Activated naive CD8-positive, alpha-beta T cell treated with anti-CD3 and anti-CD28 coated beads, Interleukin-2, amount 50 U/mL, for 24 hours (primary cell): ENCODE measurements at regions not wholly inside any gene's neighbourhood (a gene's known extent, or its start where the extent isn't known, plus 50 kb on each side); places are given as distances from the start of the nearest gene placed in this dataset.

ENCODE experiments used
- ATAC-seq: fragments of 150-1000 bp; cut with Tn5 transposase; one replicate; pipeline ENCODE4 v1.10.0; 2021
- DNase-seq: peaks from one replicate; pipeline ENCODE4 v3.0.0; 2021
- H3K27ac Mint-ChIP-seq: one replicate; pipeline ENCODE4 v1.8.0; 2021; ENCODE audit warnings: mild to moderate bottlenecking, mixed read lengths
- H3K27me3 Mint-ChIP-seq: one replicate; pipeline ENCODE4 v1.8.0; 2021; ENCODE audit warnings: mixed read lengths
- H3K36me3 Mint-ChIP-seq: one replicate; pipeline ENCODE4 v1.8.0; 2021; ENCODE audit warnings: low read depth, mixed read lengths
- H3K4me1 Mint-ChIP-seq: one replicate; pipeline ENCODE4 v1.8.0; 2021; ENCODE audit warnings: mixed read lengths
- H3K4me3 Mint-ChIP-seq: one replicate; pipeline ENCODE4 v1.8.0; 2021; ENCODE audit warnings: mild to moderate bottlenecking, moderate library complexity, mixed read lengths
- H3K9me3 Mint-ChIP-seq: one replicate; pipeline ENCODE4 v1.8.0; 2021; ENCODE audit warnings: mixed read lengths

- Mint-ChIP-seq H3K9me3 (peaks cover 22% of the 10 kb centered on the region), H3K36me3 (no peaks in the 10 kb centered on the region), H3K27ac (no peak overlapping the region), H3K27me3 (no peaks in the 10 kb centered on the region), H3K4me3 (no peak overlapping the region), H3K4me1 (no peaks in the 10 kb centered on the region)
- no peak for DNase-seq
- no peak for ATAC-seq
These were observed 422.2 kb upstream of the NRXN1 start for GRCh38 chr2:51454177-51454576.

GRCh38 chr2:51448911-51449310 lies 417.0 kb upstream of the NRXN1 start:
- Mint-ChIP-seq H3K27ac (no peak overlapping the region), H3K4me1 (no peaks in the 10 kb centered on the region), H3K27me3 (no peaks in the 10 kb centered on the region), H3K4me3 (no peak overlapping the region), H3K36me3 (no peaks in the 10 kb centered on the region), H3K9me3 (peaks cover 19% of the 10 kb centered on the region)
- DNase-seq (no peak), ATAC-seq (no peak)

GRCh38 chr2:51441786-51442185 lies 409.9 kb upstream of the NRXN1 start:
- no peak overlapping the region for H3K4me3 Mint-ChIP-seq
- no peaks in the 10 kb centered on the region for H3K27me3 Mint-ChIP-seq
- no peaks in the 10 kb centered on the region for H3K4me1 Mint-ChIP-seq
- no peak for DNase-seq
- no peak for ATAC-seq
- peaks cover 3% of the 10 kb centered on the region for H3K9me3 Mint-ChIP-seq
- H3K27ac Mint-ChIP-seq: no peak overlapping the region
- no peaks in the 10 kb centered on the region for H3K36me3 Mint-ChIP-seq

- Mint-ChIP-seq H3K27ac (no peak overlapping the region), H3K36me3 (no peaks in the 10 kb centered on the region), H3K9me3 (peaks cover 35% of the 10 kb centered on the region), H3K27me3 (no peaks in the 10 kb centered on the region), H3K4me1 (no peaks in the 10 kb centered on the region), H3K4me3 (no peak overlapping the region)
- ATAC-seq: no peak
- DNase-seq: no peak
These were observed 392.5 kb upstream of the NRXN1 start for GRCh38 chr2:51424418-51424817.

- ATAC-seq (no peak), DNase-seq (no peak)
- Mint-ChIP-seq H3K4me1 (no peaks in the 10 kb centered on the region), H3K27ac (no peak overlapping the region), H3K9me3 (peaks cover 23% of the 10 kb centered on the region), H3K36me3 (no peaks in the 10 kb centered on the region), H3K27me3 (no peaks in the 10 kb centered on the region), H3K4me3 (no peak overlapping the region)
These were observed 388.6 kb upstream of the NRXN1 start for GRCh38 chr2:51420511-51420910.

- Mint-ChIP-seq H3K27ac (no peak overlapping the region), H3K9me3 (peaks cover 13% of the 10 kb centered on the region), H3K27me3 (no peaks in the 10 kb centered on the region), H3K36me3 (no peaks in the 10 kb centered on the region), H3K4me3 (no peak overlapping the region), H3K4me1 (no peaks in the 10 kb centered on the region)
- no peak for ATAC-seq
- no peak for DNase-seq
These were observed 381.8 kb upstream of the NRXN1 start for GRCh38 chr2:51413726-51414125.

GRCh38 chr2:51410331-51410730 lies 378.4 kb upstream of the NRXN1 start:
- H3K4me1 Mint-ChIP-seq: no peaks in the 10 kb centered on the region
- H3K9me3 Mint-ChIP-seq: peaks cover 14% of the 10 kb centered on the region
- no peak overlapping the region for H3K4me3 Mint-ChIP-seq
- H3K27me3 Mint-ChIP-seq: no peaks in the 10 kb centered on the region
- H3K27ac Mint-ChIP-seq: no peak overlapping the region
- ATAC-seq (no peak), DNase-seq (no peak)
- no peaks in the 10 kb centered on the region for H3K36me3 Mint-ChIP-seq

GRCh38 chr2:51409920-51410319 lies 378.0 kb upstream of the NRXN1 start:
- Mint-ChIP-seq H3K4me3 (no peak overlapping the region), H3K36me3 (no peaks in the 10 kb centered on the region), H3K4me1 (no peaks in the 10 kb centered on the region)

GRCh38 chr2:51404226-51404625 lies 372.3 kb upstream of the NRXN1 start:
- Mint-ChIP-seq H3K4me3 (no peak overlapping the region), H3K27ac (no peak overlapping the region), H3K36me3 (no peaks in the 10 kb centered on the region), H3K9me3 (peaks cover 17% of the 10 kb centered on the region), H3K27me3 (no peaks in the 10 kb centered on the region), H3K4me1 (no peaks in the 10 kb centered on the region)
- no peak for DNase-seq
- ATAC-seq: no peak

More at GRCh38 chr2:51409920-51410319, 378.0 kb upstream of the NRXN1 start:
- H3K27me3 Mint-ChIP-seq: no peaks in the 10 kb centered on the region
- H3K27ac Mint-ChIP-seq: no peak overlapping the region
- no peak for DNase-seq
- ATAC-seq: no peak
- peaks cover 17% of the 10 kb centered on the region for H3K9me3 Mint-ChIP-seq

GRCh38 chr2:51401546-51401945 lies 369.6 kb upstream of the NRXN1 start:
- no peaks in the 10 kb centered on the region for H3K27me3 Mint-ChIP-seq
- DNase-seq (no peak), ATAC-seq (no peak)
- H3K9me3 Mint-ChIP-seq: peaks cover 11% of the 10 kb centered on the region
- H3K27ac Mint-ChIP-seq: no peak overlapping the region
- no peak overlapping the region for H3K4me3 Mint-ChIP-seq
- H3K4me1 Mint-ChIP-seq: no peaks in the 10 kb centered on the region
- H3K36me3 Mint-ChIP-seq: no peaks in the 10 kb centered on the region

- Mint-ChIP-seq H3K27ac (no peak overlapping the region), H3K9me3 (peaks cover 12% of the 10 kb centered on the region), H3K36me3 (no peaks in the 10 kb centered on the region), H3K4me1 (no peaks in the 10 kb centered on the region), H3K27me3 (no peaks in the 10 kb centered on the region), H3K4me3 (no peak overlapping the region)
- ATAC-seq: no peak
- DNase-seq: no peak
These were observed 355.3 kb upstream of the NRXN1 start for GRCh38 chr2:51387235-51387634.

GRCh38 chr2:51379997-51380396 lies 348.1 kb upstream of the NRXN1 start:
- H3K4me1 Mint-ChIP-seq: no peaks in the 10 kb centered on the region
- peaks cover 10% of the 10 kb centered on the region for H3K9me3 Mint-ChIP-seq
- no peaks in the 10 kb centered on the region for H3K27me3 Mint-ChIP-seq
- H3K36me3 Mint-ChIP-seq: no peaks in the 10 kb centered on the region
- no peak overlapping the region for H3K27ac Mint-ChIP-seq
- H3K4me3 Mint-ChIP-seq: no peak overlapping the region
- ATAC-seq (no peak), DNase-seq (no peak)

GRCh38 chr2:51368250-51368649 lies 336.3 kb upstream of the NRXN1 start:
- H3K27me3 Mint-ChIP-seq: no peaks in the 10 kb centered on the region
- H3K27ac Mint-ChIP-seq: no peak overlapping the region
- peaks cover 11% of the 10 kb centered on the region for H3K9me3 Mint-ChIP-seq
- H3K4me1 Mint-ChIP-seq: no peaks in the 10 kb centered on the region
- DNase-seq: no peak
- H3K36me3 Mint-ChIP-seq: no peaks in the 10 kb centered on the region
- no peak for ATAC-seq
- H3K4me3 Mint-ChIP-seq: no peak overlapping the region

- Mint-ChIP-seq H3K36me3 (no peaks in the 10 kb centered on the region), H3K9me3 (peaks cover 5% of the 10 kb centered on the region), H3K27ac (no peak overlapping the region), H3K4me1 (no peaks in the 10 kb centered on the region), H3K27me3 (no peaks in the 10 kb centered on the region), H3K4me3 (no peak overlapping the region)
- DNase-seq: no peak
- ATAC-seq: no peak
These were observed 318.2 kb upstream of the NRXN1 start for GRCh38 chr2:51350100-51350499.

GRCh38 chr2:51344886-51345285 lies 313.0 kb upstream of the NRXN1 start:
- ATAC-seq (no peak), DNase-seq (no peak)
- H3K4me1 Mint-ChIP-seq: no peaks in the 10 kb centered on the region
- H3K9me3 Mint-ChIP-seq: peaks cover 5% of the 10 kb centered on the region
- H3K27ac Mint-ChIP-seq: no peak overlapping the region
- H3K27me3 Mint-ChIP-seq: no peaks in the 10 kb centered on the region
- no peaks in the 10 kb centered on the region for H3K36me3 Mint-ChIP-seq
- H3K4me3 Mint-ChIP-seq: no peak overlapping the region
